T follicular helper cell (primary cell): ENCODE measurements at regions not wholly inside any gene's neighbourhood (a gene's known extent, or its start where the extent isn't known, plus 50 kb on each side); places are given as distances from the start of the nearest gene placed in this dataset.

Experiments
- DNase-seq: peaks from one replicate; pipeline ENCODE4 v3.0.0-alpha.2; 2020; ENCODE audit warnings: low read depth

DNA sequence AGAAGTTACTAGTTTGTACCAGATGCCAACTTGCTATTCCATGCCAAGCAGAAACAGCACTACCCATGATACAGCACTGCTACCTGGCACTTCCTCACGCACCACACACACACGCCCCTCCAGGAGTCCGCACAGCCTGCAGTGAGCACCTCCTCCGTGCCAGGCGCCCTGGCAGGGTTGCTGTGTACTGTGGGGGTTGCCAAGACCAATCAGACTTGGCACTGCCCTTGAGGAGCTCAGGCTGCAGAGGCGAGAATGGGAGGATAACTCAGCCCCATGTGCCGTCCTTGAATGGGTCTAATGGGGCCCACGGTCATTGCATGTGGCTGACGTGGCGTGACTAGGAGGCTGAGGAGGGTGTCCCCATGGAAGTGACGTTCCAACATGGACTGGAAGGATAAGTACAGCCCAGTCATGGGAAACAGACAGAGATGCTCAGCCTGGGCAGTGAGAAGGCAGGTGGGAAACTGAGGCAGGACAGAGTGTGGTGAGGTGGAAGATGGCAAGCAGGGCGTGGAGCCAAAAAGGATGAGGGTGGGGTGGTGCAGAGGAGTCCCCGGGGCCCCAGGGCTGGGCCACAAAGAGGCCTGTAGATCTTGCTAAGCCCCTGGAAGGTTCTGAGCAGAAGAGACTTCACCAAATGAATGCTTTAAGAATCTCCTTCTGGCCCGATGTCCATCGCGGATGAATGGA lies 65.3 kb upstream of the C14orf180 start:
- DNase-seq, result no peak

GRCh38 chr14:104515059-104515810 lies 64.3 kb upstream of the C14orf180 start:
- DNase-seq, result no peak

GRCh38 chr14:104515811-104516780 lies 63.5 kb upstream of the C14orf180 start:
- no peak for DNase-seq

DNA sequence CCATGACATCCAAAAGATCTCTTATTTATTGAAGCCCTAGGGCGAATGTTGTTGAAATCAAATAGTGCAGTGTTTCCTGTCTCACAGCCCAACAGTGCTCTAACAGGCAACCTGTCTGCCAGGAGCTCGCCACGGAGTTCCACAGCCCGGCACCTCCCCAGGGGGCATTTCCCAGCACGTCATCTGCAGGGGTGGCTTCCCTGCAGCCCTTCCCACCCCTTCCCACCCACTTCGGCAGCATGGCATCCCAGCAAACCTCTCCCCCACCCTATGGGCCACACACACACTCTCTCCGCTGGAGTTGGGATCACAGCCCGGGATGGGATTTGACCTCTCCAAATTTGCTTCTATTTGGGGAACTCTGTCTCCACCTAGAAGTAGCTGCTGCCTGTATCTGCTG lies 62.7 kb upstream of the C14orf180 start:
- no peak for DNase-seq

GRCh38 chr14:104517426-104517825 lies 62.1 kb upstream of the C14orf180 start:
- no peak for DNase-seq

DNA sequence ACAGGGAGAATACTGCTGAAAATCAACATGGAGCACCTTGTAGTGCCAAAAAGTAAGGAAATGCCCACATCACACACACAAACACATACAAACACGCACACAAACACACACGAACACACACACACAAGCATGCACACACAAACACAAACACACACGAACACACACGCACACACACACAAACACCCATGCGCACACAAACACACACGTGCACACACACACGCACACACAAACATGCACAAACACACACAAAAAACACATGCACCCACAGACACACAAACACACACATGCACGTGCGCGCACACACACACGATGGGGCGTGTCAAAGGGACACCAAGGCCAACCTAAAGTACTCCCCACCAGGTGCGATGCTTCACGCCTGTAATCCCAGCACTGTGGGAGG lies 61.7 kb upstream of the C14orf180 start:
- no peak for DNase-seq

DNA sequence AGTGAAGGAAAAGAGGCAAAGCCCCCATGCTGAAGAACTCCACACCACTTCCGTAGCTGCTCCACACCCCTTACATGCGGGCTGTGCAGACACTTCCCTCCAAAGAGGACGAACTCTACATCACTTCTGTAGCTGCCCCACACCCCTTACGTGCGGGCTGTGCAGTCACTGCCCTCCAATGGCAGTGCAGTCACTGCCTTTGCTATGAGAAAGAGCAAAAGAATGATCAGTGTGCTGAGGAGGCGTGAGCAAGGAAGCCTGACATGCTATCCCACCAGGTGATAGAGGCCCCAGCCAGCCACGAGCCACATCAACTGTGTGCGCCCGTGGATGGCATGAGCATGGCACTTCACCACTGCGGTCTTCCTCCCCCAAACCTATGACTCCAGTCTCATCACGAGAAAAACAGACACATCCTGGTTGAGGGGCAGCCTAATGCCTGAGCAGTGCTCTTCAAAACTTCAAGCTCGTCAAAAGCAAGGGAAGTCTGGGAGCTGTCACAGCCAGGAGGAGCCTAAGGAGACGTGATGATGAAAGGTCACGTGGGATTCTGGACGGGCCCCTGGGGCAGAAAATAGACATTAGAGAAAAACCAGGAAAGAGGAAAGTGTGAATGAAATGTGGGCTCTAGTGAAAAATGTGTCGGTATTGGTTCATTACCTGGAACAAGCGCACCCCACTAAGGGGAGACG lies 60.8 kb upstream of the C14orf180 start:
- DNase-seq, result no peak

DNA sequence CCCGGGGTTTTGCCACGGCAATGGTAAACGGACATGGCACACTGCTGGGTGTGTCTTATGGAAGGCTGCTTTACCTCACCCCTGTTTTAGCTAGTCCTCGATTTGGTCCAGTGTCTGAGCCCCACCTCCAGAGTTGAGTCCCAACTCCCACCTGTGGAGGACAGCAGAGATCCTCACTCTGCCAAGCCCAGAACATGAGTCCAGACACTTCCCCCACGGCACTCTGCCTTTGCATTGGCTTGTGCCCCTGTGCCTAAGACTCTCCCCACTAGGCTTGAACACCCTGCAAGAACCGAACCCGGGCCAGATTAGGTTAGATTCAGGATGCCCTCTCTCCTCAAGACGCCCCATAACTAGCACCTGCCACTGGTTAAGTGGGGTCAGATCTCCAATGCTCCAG lies 59.8 kb upstream of the C14orf180 start:
- DNase-seq, result no peak

DNA sequence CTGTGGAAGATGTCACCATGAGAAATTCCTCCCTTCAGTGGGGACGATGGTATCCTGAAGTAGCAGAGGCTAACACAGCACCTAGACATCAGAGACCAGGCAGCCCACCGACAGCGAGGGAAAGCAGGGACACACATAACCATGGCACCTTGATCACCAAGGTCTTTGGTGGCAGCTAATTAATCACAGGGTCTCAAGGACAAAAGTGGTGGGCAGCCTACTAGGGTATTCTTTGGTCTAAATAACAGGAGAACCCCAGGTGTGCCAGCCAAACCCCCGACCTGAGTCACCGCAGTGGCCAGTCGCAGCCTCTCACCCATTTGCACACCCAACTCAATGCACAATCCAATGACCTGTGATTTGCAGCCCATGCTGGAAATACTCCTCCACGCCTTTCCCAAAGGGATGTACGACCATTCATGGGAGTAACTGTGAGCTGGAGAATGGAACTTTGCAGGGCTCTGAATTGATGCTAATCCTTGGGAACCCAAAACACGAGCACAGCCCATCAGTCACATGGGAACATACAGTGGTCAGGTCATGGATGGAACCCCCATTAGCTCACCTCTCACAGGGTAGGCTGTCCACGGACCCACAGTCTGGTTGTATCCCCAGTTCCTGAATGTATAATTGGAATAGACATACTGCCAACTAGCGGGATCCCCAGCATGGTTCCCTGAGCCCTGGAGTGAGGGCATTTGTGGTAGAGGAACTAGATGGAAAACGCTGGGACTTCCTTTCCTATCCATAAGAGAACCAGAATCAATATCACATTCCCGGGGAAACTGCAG lies 58.7 kb upstream of the C14orf180 start:
- DNase-seq, result no peak

DNA sequence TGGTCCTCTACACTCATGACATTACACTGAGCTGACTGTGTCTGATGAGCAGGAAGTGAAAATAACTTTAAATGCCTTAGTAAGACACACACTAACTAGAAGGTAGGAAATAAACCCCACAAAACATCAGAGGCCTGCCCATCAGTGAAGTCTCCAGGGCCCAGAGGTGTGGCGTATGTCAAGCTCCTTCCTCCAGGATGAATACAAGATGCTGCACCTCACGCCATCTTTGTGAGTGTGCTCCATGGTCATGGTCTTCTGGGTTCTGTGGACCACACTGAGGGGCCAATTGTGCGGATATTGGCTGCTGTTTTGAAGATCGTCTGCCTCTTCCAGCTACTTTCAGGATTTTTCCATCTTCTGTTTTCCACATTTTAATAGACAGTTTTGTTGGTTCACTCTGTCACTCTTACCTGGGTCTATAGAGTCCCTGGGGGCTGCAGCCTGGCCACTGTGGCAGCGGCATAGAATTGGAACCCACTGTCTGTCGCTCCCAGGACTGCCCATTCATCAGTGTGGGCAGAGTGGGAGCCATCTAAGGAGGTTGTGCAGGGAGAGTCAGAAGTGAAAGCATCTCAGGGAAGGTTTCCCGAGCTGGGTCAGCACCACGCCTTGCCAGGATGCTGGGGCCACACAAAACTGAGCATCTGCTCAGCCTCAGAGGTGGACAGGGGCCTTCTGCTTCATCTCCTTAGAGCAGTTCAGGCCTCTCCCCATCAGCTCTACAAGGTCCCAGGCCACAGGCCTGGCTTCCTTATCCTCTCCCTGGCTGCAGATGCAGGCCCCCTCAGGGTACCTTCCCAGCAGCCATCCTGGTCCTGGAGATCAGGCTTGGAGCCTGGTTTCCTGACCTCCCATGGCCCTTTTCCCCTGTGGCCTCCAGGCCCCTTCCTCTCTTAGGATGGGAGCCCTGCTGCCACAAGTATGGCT lies 57.5 kb upstream of the C14orf180 start:
- no peak for DNase-seq

GRCh38 chr14:104522926-104523545 lies 56.5 kb upstream of the C14orf180 start:
- no peak for DNase-seq

DNA sequence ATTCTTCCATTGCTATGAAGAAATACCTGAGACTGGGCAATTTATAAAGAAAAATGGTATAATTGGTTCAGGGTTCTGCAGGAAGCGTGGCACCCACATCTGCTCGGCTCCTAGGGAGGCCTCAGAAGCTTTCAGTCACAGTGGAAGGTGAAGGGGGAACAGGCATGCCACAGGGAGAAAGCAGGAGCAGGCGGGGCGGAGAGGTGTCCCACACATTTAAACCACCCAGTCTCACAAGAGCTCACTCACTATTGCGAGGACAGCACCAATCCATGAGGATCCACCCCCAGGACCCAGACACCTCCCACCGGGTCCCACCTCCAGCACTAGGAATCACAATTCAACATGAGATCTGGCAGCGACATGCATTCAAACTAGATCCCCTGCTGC lies 56.0 kb upstream of the C14orf180 start:
- DNase-seq, result no peak

DNA sequence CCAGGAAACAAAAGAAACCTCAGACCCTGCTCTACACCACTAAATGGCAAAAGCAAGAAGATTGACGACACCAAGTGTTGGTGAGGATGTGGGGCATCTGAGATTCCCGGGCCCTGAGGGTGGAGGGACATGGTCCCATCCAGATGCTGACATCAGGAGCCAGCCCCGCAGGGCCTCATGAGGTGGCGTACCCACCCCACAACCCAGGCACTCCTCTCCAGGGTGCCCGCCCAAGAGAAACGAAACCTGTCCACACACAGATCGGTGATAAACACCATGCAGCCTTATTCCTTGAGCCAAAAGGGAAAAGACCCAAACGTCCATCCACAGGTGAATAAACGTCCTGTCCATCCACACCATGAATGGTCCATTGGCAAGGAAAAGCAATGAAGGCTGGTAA lies 54.8 kb upstream of the C14orf180 start:
- no peak for DNase-seq

DNA sequence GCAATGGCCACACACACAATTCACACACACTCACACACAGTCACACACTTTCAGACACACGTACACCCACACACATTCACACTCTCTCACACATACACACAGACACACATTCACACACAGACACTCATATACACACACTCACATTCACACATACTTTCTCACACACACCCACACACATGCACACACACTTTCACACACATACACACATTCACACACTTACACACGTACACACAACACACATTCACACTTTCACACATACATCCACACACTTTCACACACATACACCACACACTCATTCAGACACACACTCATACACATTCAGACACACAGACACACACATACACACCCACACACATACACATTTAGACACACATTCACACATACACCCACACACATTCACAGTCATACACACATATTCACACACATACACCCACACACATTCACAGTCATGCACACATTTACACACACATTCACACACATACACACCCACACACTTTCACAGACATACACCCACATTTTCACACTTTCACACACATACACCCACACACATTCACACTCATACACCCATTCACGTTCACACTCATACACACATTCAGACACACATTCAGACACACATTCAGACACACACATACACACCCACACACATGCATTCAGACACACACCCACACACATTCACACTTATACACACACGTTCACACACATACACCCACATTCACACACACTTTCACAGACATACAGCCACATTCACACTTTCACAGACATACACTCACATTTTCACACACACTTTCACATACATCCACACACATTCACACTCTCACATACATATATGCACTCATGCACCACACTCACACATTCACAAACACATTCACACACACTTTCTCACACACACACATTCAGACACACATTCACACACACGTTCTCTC lies 52.6 kb upstream of the C14orf180 start:
- DNase-seq, result no peak

DNA sequence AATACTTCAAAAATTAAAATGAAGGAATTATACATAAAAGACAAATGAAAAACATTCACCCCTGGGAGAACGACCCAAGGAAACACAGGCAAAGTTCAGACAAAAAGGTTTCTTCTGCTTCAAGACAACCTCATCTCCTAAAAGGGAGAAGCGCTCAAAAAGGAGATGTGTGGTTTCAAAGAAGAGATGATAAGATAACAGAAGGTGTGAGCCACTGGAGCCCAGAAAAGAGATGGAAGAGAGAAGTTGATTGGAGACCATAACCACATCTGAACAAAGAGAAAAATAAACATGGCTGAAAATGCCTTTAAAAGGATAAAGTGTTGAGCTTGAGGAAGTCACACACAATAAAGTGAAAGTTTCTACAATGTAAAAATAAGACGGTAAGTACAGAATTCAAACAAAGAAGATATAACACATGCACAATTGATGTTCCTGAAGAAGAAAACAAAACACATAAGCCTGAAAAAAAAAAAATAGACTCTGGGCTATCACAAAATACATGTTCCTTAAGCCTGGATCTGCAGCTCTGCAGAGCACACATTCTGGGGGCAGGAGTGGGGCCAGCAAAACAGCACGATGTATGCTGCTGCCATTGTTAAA lies 51.6 kb upstream of the C14orf180 start:
- DNase-seq, result no peak

- no peak for DNase-seq
Observed at GRCh38 chr14:104528496-104528895, 51.1 kb upstream of the C14orf180 start.
